HFF-Myc (cell line): ENCODE measurements at regions not wholly inside any gene's neighbourhood (a gene's known extent, or its start where the extent isn't known, plus 50 kb on each side); places are given as distances from the start of the nearest gene placed in this dataset.

ENCODE experiments used
- DNase-seq: peaks from one replicate; pipeline ENCODE4 v3.0.0-alpha.2; 2011; ENCODE audit warnings: low read depth; ENCODE audit errors: extremely low read depth
- H3K4me3 ChIP-seq: replicated peaks from 2 replicates; pipeline ENCODE4 v1.5.1; 2011; ENCODE audit warnings: low read depth, mild to moderate bottlenecking, control low read depth, low read length
- CTCF ChIP-seq: IDR thresholded peaks from 2 replicates; pipeline ENCODE4 v1.5.1; 2012; ENCODE audit warnings: mild to moderate bottlenecking, low read depth, low read length, control low read depth; ENCODE audit errors: missing control alignments

GRCh38 chr17:79372470-79373238 lies 238.2 kb downstream of the RBFOX3 start:
- TF ChIP-seq CTCF, result no peak
- DNase-seq, result no peak
- H3K4me3 ChIP-seq, result no peak overlapping the region

- TF ChIP-seq CTCF, result no peak
- DNase-seq, result no peak
- no peak overlapping the region for H3K4me3 ChIP-seq
These were observed 238.9 kb downstream of the RBFOX3 start for GRCh38 chr17:79371984-79372383.

- no peak for DNase-seq
These were observed 240.3 kb downstream of the RBFOX3 start for GRCh38 chr17:79370594-79370993.

GRCh38 chr17:79370126-79370525 lies 240.7 kb downstream of the RBFOX3 start:
- no peak for DNase-seq
- no peak overlapping the region for H3K4me3 ChIP-seq
- TF ChIP-seq CTCF, result no peak

More at GRCh38 chr17:79370594-79370993, 240.3 kb downstream of the RBFOX3 start:
- H3K4me3 ChIP-seq, result no peak overlapping the region
- TF ChIP-seq CTCF, result no peak

- no peak overlapping the region for H3K4me3 ChIP-seq
- no peak for DNase-seq
- TF ChIP-seq CTCF, result no peak
These were observed 241.3 kb downstream of the RBFOX3 start for GRCh38 chr17:79369532-79369931.

- H3K4me3 ChIP-seq, result no peak overlapping the region
- no peak for TF ChIP-seq CTCF
- DNase-seq, result no peak
These were observed 241.8 kb downstream of the RBFOX3 start for GRCh38 chr17:79369001-79369400.

GRCh38 chr17:79368521-79368920 lies 242.3 kb downstream of the RBFOX3 start:
- no peak for TF ChIP-seq CTCF
- no peak for DNase-seq
- no peak overlapping the region for H3K4me3 ChIP-seq
